HG03108 (cell line): ENCODE measurements at regions not wholly inside any gene's neighbourhood (a gene's known extent, or its start where the extent isn't known, plus 50 kb on each side); places are given as distances from the start of the nearest gene placed in this dataset.
"Not testable (repeated sequence)": the region's sequence is repeated elsewhere in the genome, so short reads cannot be mapped to it uniquely, and the experiment has no call there.

Experiments used
- ATAC-seq: cut with Tn5 transposase; IDR thresholded peaks from one replicate; pipeline ENCODE4 v1.9.1; 2021; ENCODE audit warnings: moderate library complexity; ENCODE audit not compliant: unreplicated experiment

DNA sequence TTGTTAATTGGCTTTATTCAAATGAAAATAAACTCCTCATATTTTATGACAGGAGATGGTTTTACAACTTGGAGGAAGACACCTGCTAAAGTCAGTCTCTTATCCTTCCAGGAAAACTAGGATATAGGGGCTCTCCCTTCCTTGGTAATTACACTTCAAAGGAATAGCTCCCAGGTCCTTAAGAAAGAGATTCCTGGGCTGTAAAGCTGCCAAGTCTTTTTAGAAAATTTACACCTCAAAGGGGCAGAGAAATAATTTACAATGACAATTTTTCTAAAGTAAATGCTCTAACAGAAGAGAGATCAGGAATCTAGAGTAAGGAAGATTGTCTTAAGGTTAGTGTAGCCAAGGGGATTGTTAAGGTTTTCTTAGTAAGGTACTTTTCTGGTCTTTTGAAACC is 1359.0 kb downstream of the OLFM4 start:
- no peak for ATAC-seq

DNA sequence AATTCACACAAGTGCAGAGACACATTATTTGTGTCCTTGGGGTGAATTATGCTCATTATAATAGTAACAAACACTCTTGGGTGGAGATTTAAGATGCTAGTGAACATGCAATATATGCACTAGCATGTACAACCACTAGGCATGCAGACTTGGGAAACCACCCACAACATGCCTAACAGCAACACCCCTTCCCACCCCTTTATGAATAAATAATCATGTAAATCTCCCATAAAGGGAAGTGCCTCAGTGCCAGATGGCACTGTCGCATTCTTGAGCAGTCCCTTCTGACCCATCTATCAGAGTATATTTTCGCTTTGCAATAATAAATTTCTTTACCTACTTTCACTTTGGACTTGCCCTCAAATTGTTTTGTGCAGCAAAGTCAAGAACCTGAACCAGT is 1362.2 kb downstream of the OLFM4 start:
- ATAC-seq, result no peak

DNA sequence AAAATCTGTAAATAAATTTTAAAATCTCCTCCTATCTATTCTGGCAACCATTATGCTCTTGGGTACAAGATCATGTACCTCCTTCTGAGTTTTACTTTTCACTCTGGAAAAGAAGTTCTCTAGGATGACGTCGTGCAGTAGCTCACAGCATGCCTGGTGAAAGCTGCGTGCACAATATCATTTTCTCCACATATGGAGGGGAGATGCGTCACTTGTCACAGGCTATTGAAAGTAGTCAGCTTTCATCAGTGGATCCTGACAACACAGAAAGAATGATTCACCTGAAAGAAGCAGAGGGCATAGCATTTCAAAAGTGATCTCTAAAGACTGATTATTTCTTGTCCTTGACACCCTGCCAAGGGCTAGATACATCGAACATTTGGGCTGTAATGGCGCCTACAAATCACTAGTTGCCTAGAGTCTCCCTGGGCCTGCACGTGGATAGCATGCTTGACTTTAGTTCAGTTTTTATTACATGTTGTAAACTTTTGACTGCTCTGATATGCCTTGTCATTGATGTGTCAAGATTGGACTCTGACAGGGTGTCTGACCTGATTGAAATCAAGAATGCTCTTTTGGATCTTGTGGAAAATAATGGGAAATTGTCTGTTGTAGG is 1365.6 kb downstream of the OLFM4 start:
- no peak for ATAC-seq

GRCh38 chr13:54394908-54395307 is 1366.3 kb downstream of the OLFM4 start:
- no peak for ATAC-seq

- ATAC-seq, result no peak
Measured at GRCh38 chr13:54402495-54402894, 1373.9 kb downstream of the OLFM4 start.

DNA sequence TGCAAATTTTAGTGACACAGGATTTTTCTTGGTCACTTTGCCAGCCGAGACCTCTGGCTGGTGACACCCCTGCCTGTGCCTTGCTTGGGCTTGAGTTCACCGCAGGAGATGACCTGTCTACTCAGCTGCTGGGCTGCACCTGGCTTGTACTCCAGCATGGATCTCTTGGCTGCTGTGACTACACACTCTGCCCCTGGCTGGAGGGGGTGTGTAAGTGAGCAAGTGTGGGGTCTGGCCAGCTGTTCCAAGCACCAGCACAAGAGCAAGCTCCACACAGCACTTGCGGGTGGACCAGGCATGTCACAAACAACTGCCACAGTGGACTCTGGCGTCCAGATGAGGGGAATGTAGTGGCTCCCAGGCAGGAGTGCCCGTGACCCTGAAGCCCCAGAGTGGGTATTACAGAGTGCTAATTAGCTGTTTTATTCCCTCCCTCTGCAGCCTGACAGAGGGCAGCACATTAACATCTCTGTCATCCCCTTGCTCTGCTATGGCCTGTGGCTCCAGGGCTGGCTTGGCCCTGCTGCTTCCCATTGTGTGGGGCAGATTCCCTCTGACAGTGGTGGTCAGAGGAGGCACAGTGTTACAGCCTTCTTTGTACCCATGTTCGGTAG is 1387.2 kb downstream of the OLFM4 start:
- ATAC-seq, result no peak

DNA sequence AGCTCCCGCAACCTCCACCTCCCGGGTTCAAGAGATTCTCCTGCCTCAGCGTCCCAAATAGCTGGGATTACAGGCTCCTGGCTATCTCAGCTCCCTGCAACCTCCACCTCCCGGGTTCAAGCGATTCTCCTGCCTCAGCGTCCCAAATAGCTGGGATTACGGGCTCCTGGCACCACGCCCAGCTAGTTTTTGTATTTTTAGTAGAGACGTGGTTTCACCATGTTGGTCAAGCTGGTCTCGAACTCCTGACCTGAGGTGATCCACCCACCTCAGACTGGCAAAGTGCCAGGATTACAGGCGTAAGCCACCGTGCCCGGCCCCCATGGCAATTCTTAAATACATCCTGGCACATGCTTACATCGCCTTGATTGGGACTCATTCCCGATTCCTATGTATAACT is 1394.3 kb downstream of the OLFM4 start:
- not testable (repeated sequence) for ATAC-seq

DNA sequence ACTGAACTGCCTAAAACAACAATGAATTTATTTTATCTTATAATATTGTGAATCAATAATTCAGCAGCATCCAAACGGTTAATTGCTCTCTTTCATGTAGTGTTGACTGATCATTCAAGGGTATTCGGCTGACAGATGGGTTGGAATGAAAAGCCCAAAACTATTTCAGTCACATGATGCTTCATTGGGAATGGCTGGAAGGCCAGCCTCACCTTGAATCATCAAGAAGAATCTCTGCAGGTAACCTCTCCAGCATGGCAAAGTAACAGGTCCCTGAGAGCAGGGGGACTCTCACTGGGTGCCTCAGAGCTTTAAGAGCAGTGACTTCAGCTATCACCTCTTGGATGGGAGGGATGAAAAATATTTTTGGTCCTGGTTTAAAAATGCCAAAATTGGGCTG is 1395.7 kb downstream of the OLFM4 start:
- ATAC-seq, result no peak

DNA sequence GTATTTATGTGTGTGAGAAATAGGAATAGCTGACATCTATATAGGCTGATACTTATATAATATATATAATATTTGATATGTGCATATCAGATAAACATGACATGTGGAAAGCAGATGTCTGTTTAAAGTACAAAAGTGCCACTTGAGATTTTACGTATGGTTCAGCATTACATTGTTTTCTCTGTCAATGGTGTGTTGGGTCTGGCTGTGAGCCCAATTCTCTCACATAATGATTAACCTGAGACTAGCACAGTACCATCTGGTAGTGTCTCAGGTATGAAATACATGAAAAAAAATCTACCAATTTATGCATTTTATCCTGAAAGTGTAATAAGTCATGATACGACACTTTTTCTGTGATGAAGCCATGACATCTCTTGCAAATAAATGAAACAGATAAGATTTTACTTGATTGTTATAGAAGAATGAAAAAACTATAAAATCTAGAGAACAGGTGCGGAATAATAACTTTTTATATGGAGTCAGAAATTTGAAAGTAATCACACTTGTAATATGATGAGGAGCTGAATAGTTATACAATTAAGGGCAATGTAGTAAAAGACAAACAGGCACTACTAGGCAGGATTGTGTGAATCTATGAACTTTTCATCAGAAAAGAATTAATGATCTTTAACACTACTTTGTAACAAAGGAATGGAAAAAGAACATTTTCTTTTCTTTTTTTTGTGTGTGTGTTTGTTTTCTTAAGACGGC is 1405.0 kb downstream of the OLFM4 start:
- ATAC-seq, result no peak

DNA sequence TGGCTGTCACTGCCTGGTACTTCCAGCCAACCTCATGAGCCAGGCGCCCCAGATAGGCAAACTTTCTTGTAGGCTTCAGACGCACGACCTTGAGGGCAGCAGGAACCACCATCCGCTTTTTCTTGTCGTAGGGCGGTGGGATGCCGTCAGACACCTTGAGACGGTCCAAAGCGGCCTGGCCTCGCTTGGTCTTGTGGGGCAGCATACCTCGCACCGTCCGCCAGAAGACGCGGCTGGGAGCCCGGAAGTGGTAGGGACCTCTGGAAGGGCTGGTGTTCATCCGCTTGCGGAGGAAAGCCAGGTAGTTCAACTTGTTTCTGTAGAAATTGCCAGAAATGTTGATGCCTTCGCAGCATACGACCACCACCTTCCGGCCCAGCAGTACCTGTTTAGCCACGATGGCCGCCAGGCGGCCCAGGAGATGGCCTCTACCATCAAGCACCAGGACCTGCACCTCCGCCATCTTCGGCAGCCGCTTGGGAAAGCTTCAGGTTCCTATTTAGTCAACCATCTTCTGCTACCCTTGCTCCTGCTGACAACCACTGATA is 1412.3 kb downstream of the OLFM4 start:
- ATAC-seq, result not testable (repeated sequence)

GRCh38 chr13:54445453-54445852 is 1416.8 kb downstream of the OLFM4 start:
- ATAC-seq, result no peak

DNA sequence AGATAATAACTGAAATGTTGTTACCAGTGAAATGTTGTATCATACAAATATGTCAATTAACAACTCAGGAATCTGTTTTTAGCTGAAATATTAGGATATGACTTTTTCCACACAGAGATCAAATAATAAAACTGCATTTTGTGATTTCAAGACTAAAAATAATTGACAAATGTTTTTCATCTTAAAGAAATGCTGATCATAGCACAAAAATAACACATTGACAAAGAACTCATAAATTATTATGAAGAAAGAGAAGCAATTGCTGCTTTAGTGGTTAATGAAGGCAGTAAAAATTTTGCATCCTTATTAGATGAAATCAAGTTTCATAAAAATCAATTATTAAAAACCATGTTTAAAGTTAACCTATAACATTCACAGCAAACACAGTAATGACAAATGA is 1417.3 kb downstream of the OLFM4 start:
- no peak for ATAC-seq

GRCh38 chr13:54449922-54450321 is 1421.3 kb downstream of the OLFM4 start:
- ATAC-seq, result no peak

DNA sequence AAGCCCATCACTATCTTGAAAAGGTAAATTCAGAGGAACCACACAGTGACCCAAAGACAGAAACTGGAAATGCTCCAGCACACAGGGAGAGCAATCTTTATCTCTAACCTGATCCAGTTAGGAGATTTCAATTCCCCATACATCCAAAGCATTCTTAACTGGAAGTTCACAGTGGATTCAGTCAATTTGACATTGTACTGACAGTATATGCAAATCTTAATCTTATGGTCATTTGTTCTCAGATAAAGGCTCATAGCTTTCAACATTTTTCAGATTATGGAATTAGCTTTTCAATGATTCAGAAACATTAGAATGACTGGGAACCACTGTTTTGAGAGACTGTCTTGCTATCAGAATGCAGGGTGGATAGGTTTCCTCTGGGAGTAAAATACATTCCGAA is 1455.6 kb downstream of the OLFM4 start:
- no peak for ATAC-seq

DNA sequence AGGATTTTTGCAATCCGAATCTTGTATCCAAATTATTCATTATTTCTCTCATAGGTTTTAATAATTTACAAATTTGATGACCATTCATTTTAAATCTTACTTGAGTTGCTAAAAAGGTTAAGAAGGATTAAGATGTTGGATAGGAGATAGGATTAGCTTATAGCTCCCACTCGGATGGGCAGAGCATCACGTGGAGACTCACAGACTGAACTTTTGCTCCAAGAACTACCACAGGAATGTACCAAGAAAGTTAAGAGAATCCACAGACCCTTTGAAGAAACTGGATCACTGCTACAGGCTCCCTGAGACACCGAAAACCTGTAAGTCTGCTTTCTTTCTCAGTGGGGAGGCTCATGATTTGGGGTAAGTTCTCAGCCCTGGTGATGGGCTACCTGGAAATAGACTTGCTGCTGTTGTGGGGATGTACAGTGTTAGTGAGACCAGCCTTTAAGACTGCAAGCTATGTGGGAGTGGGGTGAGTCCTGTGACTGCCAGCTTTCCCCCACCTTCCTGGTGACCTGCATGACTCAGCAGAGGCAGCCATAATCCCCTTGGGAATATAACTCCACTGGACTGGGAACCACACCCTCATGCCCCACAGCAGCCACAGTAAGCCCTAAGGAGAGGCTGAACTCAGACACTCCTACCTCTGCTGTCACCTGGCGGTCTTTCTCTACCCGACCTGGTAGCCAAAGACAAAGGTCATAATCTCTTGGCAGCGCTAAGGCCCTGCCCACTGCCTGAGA is 1458.0 kb downstream of the OLFM4 start:
- ATAC-seq, result no peak

DNA sequence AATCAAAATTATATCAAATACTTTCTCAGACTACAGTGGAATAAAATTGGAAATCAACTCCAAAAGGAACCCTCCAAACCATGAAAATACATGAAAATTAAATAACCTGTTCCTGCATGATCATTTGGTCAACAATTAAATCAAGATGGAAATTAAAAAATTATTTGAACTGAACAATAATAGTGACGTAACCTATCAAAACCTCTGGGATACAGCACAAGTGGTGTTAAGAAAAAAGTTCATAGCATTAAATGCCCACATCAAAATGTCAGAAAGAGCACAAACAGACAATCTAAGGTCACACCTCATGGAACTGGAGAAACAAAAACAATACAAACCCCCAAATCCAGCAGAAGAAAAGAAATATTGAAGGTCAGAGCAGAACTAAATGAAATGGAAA is 1460.7 kb downstream of the OLFM4 start:
- no peak for ATAC-seq

- no peak for ATAC-seq
Measured at GRCh38 chr13:54492995-54493394, 1464.4 kb downstream of the OLFM4 start.

DNA sequence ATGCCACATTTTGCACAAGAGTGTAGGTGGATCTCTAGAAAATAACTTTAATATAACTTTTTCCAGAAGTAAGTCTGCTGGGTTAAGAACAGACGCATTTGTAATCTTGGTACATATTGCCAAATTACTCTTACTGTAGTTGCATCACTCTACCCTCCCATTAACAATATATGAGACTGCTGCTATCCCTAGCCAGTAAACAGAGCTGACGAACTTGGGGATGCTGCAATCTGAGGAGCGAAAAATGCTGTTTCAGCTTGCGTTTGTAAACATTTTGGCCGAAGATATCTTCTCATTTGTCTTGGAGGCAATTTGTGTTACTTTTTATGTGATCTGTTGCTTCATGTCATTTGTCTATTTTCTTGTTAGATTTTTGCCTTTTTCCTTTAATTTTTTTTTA is 1482.8 kb downstream of the OLFM4 start:
- ATAC-seq, result no peak

DNA sequence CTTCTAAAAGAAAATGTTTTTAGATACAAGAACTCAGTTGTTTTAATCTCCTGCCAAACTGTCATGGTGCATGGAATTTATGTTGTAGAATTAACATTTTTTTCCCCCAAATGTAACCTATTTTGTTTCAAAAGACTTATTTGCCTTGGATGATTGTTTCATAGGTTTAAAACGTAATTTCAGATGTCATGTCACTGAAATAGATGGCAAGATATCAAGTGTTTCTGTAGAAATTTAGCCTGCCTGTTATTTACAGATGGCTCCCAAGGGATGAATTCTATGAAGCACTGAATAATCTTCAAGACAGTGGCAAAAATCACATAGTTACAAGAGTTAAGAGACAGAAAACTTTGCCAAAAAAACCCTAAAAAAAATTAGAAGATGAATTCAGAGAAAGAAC is 1484.6 kb downstream of the OLFM4 start:
- no peak for ATAC-seq

DNA sequence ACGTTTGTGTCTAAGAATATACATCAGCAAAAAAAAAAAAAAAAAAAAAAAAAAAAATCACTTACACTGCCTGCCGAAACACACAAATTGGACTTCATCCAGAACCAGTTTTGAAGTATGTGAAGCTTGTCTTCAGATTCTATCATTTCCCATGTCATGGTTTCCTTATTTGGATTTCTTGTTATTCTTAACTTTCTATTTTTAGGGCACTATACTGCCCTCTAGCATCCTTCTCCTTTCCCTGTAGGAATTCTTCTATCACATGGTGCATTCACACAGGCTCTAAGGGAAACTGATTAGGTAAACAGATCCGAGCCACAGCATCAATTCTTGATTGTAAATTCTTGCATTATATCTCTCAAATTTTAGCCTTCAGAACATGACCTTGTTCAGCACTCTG is 1507.5 kb downstream of the OLFM4 start:
- no peak for ATAC-seq

- no peak for ATAC-seq
Measured at GRCh38 chr13:54563286-54563685, 1534.7 kb downstream of the OLFM4 start.
